SK-N-SH (cell line): ENCODE measurements at regions not wholly inside any gene's neighbourhood (a gene's known extent, or its start where the extent isn't known, plus 50 kb on each side); places are given as distances from the start of the nearest gene placed in this dataset.

Experiments
- CTCF ChIA-PET: fragments of 300-600, 350-600 bp; formaldehyde crosslinking; extraction: SDS; loops from one replicate; lab custom pipeline; 2021; lab: Yijun Ruan, JAX
- POLR2A ChIA-PET: fragments of 350-600 bp; sonication (Branson Sonifier 250); formaldehyde crosslinking; extraction: SDS; loops from one replicate; lab custom pipeline; 2020; ENCODE audit warnings: antibody characterized with exemption, inconsistent platforms; lab: Yijun Ruan, JAX
- DNase-seq: peaks from one replicate; pipeline ENCODE4 v3.0.0; 2012
- H2AFZ ChIP-seq: fragments of 200-600 bp; sonication (generic); 2 replicates; pipeline ENCODE4 v1.8.1; 2016; ENCODE audit warnings: antibody characterized with exemption, mild to moderate bottlenecking, low read depth
- H3F3A ChIP-seq: fragments of 200-600 bp; sonication (generic); replicated peaks from 2 replicates; pipeline ENCODE3; 2016; ENCODE audit warnings: antibody characterized with exemption, mild to moderate bottlenecking; ENCODE audit not compliant: insufficient read depth
- H3K27ac ChIP-seq, 2 experiments: fragments of 200-500 bp in 1 of 2; fragments of 200-600 bp in 1 of 2; sonication (Bioruptor generic) in 1 of 2; sonication (generic), shearing (Covaris generic) in 1 of 2; 2 replicates each; pipeline versions ENCODE4 v1.5.1 to v1.6.1; 2014 to 2016; ENCODE audit warnings: low read depth in 2 of 2, inconsistent platforms in 1 of 2, low read length in 1 of 2, mild to moderate bottlenecking in 1 of 2, mixed read lengths in 1 of 2
- H3K27me3 ChIP-seq: fragments of 200-600 bp; sonication (generic), shearing (Covaris generic); 2 replicates; pipeline ENCODE4 v1.6.1; 2016; ENCODE audit warnings: mixed run types; ENCODE audit not compliant: insufficient read depth
- H3K36me3 ChIP-seq, 2 experiments: fragments of 200-500 bp in 1 of 2; fragments of 200-600 bp in 1 of 2; sonication (Bioruptor generic) in 1 of 2; sonication (generic) in 1 of 2; replicated peaks in 1 of 2; 2 replicates each; pipeline versions ENCODE3 to v1.5.1; 2014 to 2016; ENCODE audit warnings: low read length in 1 of 2, mild to moderate bottlenecking in 1 of 2; ENCODE audit not compliant: insufficient read depth in 2 of 2, control insufficient read depth in 1 of 2
- H3K4me1 ChIP-seq, 2 experiments: fragments of 200-500 bp in 1 of 2; fragments of 200-600 bp in 1 of 2; sonication (Bioruptor generic) in 1 of 2; sonication (generic), shearing (Covaris generic) in 1 of 2; 2 replicates each; pipeline versions ENCODE4 v1.5.1 to v1.6.1; 2014 to 2016; ENCODE audit warnings: low read depth in 1 of 2, low read length in 1 of 2, mixed run types in 1 of 2; ENCODE audit not compliant: insufficient read depth in 2 of 2, control insufficient read depth in 1 of 2
- H3K4me2 ChIP-seq: fragments of 200-600 bp; sonication (generic), shearing (Covaris generic); 2 replicates; pipeline ENCODE4 v1.6.1; 2017; ENCODE audit warnings: mixed run types
- H3K4me3 ChIP-seq, 2 experiments: fragments of 200-500 bp in 1 of 2; fragments of 200-600 bp in 1 of 2; sonication (Bioruptor generic) in 1 of 2; sonication (generic), shearing (Covaris generic) in 1 of 2; 2 replicates each; pipeline versions ENCODE4 v1.5.1 to v1.8.1; 2014 to 2016; ENCODE audit warnings: low read depth in 2 of 2, inconsistent platforms in 1 of 2, low read length in 1 of 2, mild to moderate bottlenecking in 1 of 2, mixed read lengths in 1 of 2, moderate library complexity in 1 of 2
- H3K79me2 ChIP-seq: fragments of 200-600 bp; sonication (generic); 2 replicates; pipeline ENCODE4 v1.8.1; 2017; ENCODE audit warnings: mild to moderate bottlenecking; ENCODE audit not compliant: insufficient read depth
- H3K9ac ChIP-seq: fragments of 200-600 bp; sonication (generic); 2 replicates; pipeline ENCODE4 v1.6.1; 2017; ENCODE audit warnings: mixed run types
- H3K9me2 ChIP-seq: fragments of 200-600 bp; sonication (generic); 2 replicates; pipeline ENCODE4 v1.6.1; 2017; ENCODE audit warnings: mixed run types
- H3K9me3 ChIP-seq: fragments of 200-600 bp; sonication (generic); 2 replicates; pipeline ENCODE4 v1.6.1; 2017; ENCODE audit warnings: mixed run types, mild to moderate bottlenecking, moderate library complexity
- H4K20me1 ChIP-seq: fragments of 200-600 bp; sonication (generic); 2 replicates; pipeline ENCODE4 v1.6.1; 2017; ENCODE audit warnings: mild to moderate bottlenecking, mixed run types; ENCODE audit not compliant: insufficient read depth
- EP300 ChIP-seq, 2 experiments: IDR thresholded peaks; 2 replicates each; pipeline versions ENCODE4 v1.4.0 to v1.6.1; 2012; ENCODE audit warnings: borderline replicate concordance in 1 of 2, low read depth in 1 of 2, low read length in 1 of 2
- EZH2phosphoT487 ChIP-seq: fragments of 200-600 bp; sonication (generic); IDR thresholded peaks from 2 replicates; pipeline ENCODE4 v1.6.1; 2017; ENCODE audit warnings: low read depth, mixed run types, mild to moderate bottlenecking, antibody characterized with exemption, moderate library complexity, borderline replicate concordance
- FOXJ3 ChIP-seq: sonication (generic); formaldehyde crosslinking; IDR thresholded peaks from 2 replicates; pipeline ENCODE4 v1.5.1; 2020; ENCODE audit warnings: mild to moderate bottlenecking, missing genetic modification reagents
- FOXM1 ChIP-seq: IDR thresholded peaks from 2 replicates; pipeline ENCODE4 v1.4.0; 2012; ENCODE audit warnings: low read depth, mild to moderate bottlenecking
- GATA2 ChIP-seq: sonication (generic); formaldehyde crosslinking; IDR thresholded peaks from 2 replicates; pipeline ENCODE4 v1.5.0; 2020; ENCODE audit warnings: mild to moderate bottlenecking, missing genetic modification reagents
- JUND ChIP-seq: IDR thresholded peaks from 2 replicates; pipeline ENCODE4 v1.4.0; 2012
- MXI1 ChIP-seq: IDR thresholded peaks from 2 replicates; pipeline ENCODE4 v1.6.1; 2012; ENCODE audit warnings: mild to moderate bottlenecking, low read depth, low read length, improper control_type of control experiment
- NFIC ChIP-seq: IDR thresholded peaks from 2 replicates; pipeline ENCODE4 v1.4.0; 2012; ENCODE audit warnings: borderline replicate concordance
- RCOR1 ChIP-seq: fragments of 150-350 bp; IDR thresholded peaks from 2 replicates; pipeline ENCODE4 v1.6.1; 2017; ENCODE audit warnings: antibody characterized with exemption, low read length
- REST ChIP-seq: IDR thresholded peaks from 2 replicates; pipeline ENCODE4 v1.6.1; 2012; ENCODE audit warnings: mild to moderate bottlenecking, low read depth, low read length, moderate library complexity
- SIN3A ChIP-seq: IDR thresholded peaks from 2 replicates; pipeline ENCODE4 v1.6.1; 2012; ENCODE audit warnings: low read depth, mild to moderate bottlenecking, low read length, moderate library complexity, borderline replicate concordance
- SMC3 ChIP-seq: IDR thresholded peaks from 2 replicates; pipeline ENCODE4 v1.6.1; 2012; ENCODE audit warnings: low read depth, low read length, improper control_type of control experiment
- TCF12 ChIP-seq: IDR thresholded peaks from 2 replicates; pipeline ENCODE4 v1.4.0; 2012
- TEAD4 ChIP-seq: IDR thresholded peaks from 2 replicates; pipeline ENCODE4 v1.4.0; 2012; ENCODE audit warnings: mild to moderate bottlenecking, borderline replicate concordance; ENCODE audit not compliant: insufficient read depth
- YY1 ChIP-seq: IDR thresholded peaks from 2 replicates; pipeline ENCODE4 v1.4.0; 2012; ENCODE audit warnings: low read depth, mild to moderate bottlenecking
- ZBTB33 ChIP-seq: IDR thresholded peaks from 2 replicates; pipeline ENCODE4 v1.4.0; 2012; ENCODE audit warnings: low read depth, borderline replicate concordance
- WGBS: methylation state at CpG from one replicate; pipeline ENCODE4 v1.1.6; 2017; ENCODE audit warnings: low lambda C conversion rate; 5-methylcytosine and 5-hydroxymethylcytosine counted together

GRCh38 chr13:103795892-103796478 lies 729.8 kb upstream of the SLC10A2 start:
- POLR2A ChIA-PET, result no interaction called here
- Histone ChIP-seq H3K27me3 (no peaks in the 10 kb centered on the region), H3K36me3 (no peaks in the 10 kb centered on the region), H3K4me2 (no peak overlapping the region), H3K27ac (peak overlapping the region in 1 of 2 experiments; percentile 12; a peak in 2 of 4 replicates), H3K79me2 (no peaks in the 10 kb centered on the region), H3K4me1 (no peaks in the 10 kb centered on the region; a peak in 1 of 4 replicates), H4K20me1 (no peaks in the 10 kb centered on the region), H3F3A (no peaks in the 10 kb centered on the region), H3K9me3 (no peaks in the 10 kb centered on the region), H3K9me2 (no peaks in the 10 kb centered on the region), H3K4me3 (no peak overlapping the region), H3K9ac (no peak overlapping the region), H2AFZ (no peak overlapping the region)
- no peak for DNase-seq
- WGBS, result 14% methylated on average over 3 of the region's 3 CpGs
- CTCF ChIA-PET, result interaction anchor here (1.3 kb wide), 1 partner anchor 607 kb away, joined by 4 read pairs; no protein-coding TSS in a partner anchor
- TF ChIP-seq TCF12 (no peak; the same call in 1 of the 2 replicates), YY1 (no peak), SIN3A (no peak), FOXJ3 (CRISPR knock-in tag) (no peak), JUND (no peak), MXI1 (no peak), FOXM1 (no peak), SMC3 (no peak), REST (no peak), GATA2 (CRISPR knock-in tag) (0 out of 2 replicates have a peak, but pooled peaks have one; percentile 12), EZH2phosphoT487 (no peak), TEAD4 (no peak), EP300 (IDR thresholded peaks at IDR 0.05; ENCODE audit: borderline replicate concordance in 1 of 2, low read depth in 1 of 2, low read length in 1 of 2) (peak in 1 of 2 experiments; percentile 82; a peak in 2 of 4 replicates), ZBTB33 (no peak), RCOR1 (0 out of 2 replicates have a peak, but pooled peaks have one; percentile 69), NFIC (no peak)
